ENCODE measurements at regions not wholly inside any gene's neighbourhood (a gene's known extent, or its start where the extent isn't known, plus 50 kb on each side); places are given as distances from the start of the nearest gene placed in this dataset.

- TF ChIP-seq, protein P1, sequence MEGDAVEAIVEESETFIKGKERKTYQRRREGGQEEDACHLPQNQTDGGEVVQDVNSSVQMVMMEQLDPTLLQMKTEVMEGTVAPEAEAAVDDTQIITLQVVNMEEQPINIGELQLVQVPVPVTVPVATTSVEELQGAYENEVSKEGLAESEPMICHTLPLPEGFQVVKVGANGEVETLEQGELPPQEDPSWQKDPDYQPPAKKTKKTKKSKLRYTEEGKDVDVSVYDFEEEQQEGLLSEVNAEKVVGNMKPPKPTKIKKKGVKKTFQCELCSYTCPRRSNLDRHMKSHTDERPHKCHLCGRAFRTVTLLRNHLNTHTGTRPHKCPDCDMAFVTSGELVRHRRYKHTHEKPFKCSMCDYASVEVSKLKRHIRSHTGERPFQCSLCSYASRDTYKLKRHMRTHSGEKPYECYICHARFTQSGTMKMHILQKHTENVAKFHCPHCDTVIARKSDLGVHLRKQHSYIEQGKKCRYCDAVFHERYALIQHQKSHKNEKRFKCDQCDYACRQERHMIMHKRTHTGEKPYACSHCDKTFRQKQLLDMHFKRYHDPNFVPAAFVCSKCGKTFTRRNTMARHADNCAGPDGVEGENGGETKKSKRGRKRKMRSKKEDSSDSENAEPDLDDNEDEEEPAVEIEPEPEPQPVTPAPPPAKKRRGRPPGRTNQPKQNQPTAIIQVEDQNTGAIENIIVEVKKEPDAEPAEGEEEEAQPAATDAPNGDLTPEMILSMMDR (IDR thresholded peaks at IDR 0.05 in 4 of 5, conservative IDR thresholded peaks at IDR 0.05 in 1 of 5): no peak
- no peak for TF ChIP-seq POLR2A (IDR thresholded peaks at IDR 0.05)
These were observed 113.0 kb downstream of the COPRS start for GRCh38 chr17:31745964-31746600.

All from gastrocnemius medialis (tissue), 4 donors.